ENCODE measurements at regions not wholly inside any gene's neighbourhood (a gene's known extent, or its start where the extent isn't known, plus 50 kb on each side); places are given as distances from the start of the nearest gene placed in this dataset.
"Not testable (repeated sequence)": the region's sequence is repeated elsewhere in the genome, so short reads cannot be mapped to it uniquely, and the experiment has no call there.

DNA sequence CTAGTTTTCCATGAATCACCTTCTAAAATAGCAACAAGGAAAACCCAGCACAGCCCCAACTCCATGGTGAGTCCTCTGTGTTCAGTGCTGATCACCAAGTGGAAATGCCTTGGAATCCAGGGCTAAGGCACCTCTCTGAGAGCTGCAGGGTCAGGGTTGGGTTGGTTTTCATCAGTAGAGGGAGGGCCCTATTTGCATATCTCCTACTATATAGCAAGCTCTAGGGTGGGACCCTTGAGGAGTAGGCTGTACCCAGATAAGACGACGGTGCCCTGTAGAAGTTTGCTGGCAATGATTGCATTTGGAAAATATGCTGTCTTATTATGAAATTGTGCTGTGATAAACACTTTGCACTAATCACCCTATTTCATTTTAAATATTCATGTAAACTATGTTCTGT, 1011.8 kb downstream of the TMEM121 start:
- peaks cover 73% of the 10 kb centered on the region for H3K9me3 ChIP-seq (ENCODE audit: control insufficient read depth, low read depth, low read length)
- H3K9ac ChIP-seq (ENCODE audit: low read length): no peak overlapping the region
- H3K4me1 ChIP-seq (ENCODE audit: control insufficient read depth, low read depth, low read length): no peaks in the 10 kb centered on the region
- H3K4me3 ChIP-seq (ENCODE audit: low read length): no peak overlapping the region
- H3K27me3 ChIP-seq (ENCODE audit: control insufficient read depth, insufficient read depth, low read length): no peaks in the 10 kb centered on the region
- no peak overlapping the region for H3K27ac ChIP-seq (ENCODE audit: low read length)
- H3K36me3 ChIP-seq (ENCODE audit: control insufficient read depth, low read depth, low read length): no peaks in the 10 kb centered on the region

DNA sequence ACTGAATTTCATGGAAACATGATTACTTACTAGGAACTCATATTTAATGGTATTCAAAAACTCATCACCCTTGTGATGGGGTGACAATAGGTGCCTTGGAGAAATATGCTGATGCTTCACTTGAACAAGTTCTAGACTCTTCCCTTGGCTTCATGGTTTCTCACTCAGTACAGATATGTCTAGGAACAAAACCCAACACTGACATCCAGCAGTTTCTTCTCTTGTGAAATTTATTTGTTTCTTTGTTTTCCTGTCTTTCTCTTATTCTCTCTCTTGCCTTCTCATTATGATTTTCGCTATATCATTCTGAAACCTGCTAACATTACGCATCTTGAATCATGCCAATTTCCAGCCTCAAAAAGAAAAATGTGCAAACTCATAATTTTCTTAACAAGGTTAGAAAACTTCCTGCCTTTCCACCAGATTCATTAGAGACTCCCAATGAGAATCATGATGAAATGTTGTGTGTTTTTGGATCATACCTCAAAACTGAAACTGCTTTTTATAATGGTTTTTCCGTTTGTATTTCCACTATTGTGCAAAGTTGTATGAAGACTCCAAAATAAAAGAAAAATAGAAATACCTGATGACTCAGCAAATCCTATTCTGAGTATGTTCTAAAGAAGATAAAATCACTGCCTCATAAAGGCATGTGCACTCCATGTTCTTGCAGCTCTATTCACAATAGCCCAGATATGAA, 1021.5 kb downstream of the TMEM121 start:
- Histone ChIP-seq H3K27me3 (ENCODE audit: control insufficient read depth, insufficient read depth, low read length) (no peaks in the 10 kb centered on the region), H3K27ac (ENCODE audit: low read length) (no peak overlapping the region), H3K36me3 (ENCODE audit: control insufficient read depth, low read depth, low read length) (no peaks in the 10 kb centered on the region), H3K4me1 (ENCODE audit: control insufficient read depth, low read depth, low read length) (no peaks in the 10 kb centered on the region), H3K9me3 (ENCODE audit: control insufficient read depth, low read depth, low read length) (peaks cover 74% of the 10 kb centered on the region), H3K9ac (ENCODE audit: low read length) (no peak overlapping the region), H3K4me3 (ENCODE audit: low read length) (no peak overlapping the region)

DNA sequence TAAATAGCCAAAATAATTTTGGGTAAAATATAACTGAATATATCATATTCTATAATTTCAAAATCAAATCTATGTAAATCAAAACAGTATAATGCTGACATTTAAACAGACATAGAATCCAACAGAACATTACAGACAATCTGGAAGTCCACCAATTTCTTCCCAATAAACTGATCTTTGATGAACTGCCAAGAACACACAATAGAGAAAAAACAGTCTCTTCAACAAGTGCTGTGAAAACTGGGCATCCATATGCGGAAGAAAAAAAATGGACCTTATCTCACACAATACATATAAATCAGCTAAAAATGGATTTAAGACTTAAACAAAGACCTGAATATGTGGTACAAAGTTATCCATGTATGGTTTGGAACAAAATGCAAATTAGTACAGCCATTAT, 1022.7 kb downstream of the TMEM121 start:
- Histone ChIP-seq H3K9ac (ENCODE audit: low read length) (no peak overlapping the region), H3K4me3 (ENCODE audit: low read length) (no peak overlapping the region), H3K9me3 (ENCODE audit: control insufficient read depth, low read depth, low read length) (peaks cover 77% of the 10 kb centered on the region), H3K4me1 (ENCODE audit: control insufficient read depth, low read depth, low read length) (no peaks in the 10 kb centered on the region), H3K27me3 (ENCODE audit: control insufficient read depth, insufficient read depth, low read length) (no peaks in the 10 kb centered on the region), H3K36me3 (ENCODE audit: control insufficient read depth, low read depth, low read length) (no peaks in the 10 kb centered on the region), H3K27ac (ENCODE audit: low read length) (no peak overlapping the region)

DNA sequence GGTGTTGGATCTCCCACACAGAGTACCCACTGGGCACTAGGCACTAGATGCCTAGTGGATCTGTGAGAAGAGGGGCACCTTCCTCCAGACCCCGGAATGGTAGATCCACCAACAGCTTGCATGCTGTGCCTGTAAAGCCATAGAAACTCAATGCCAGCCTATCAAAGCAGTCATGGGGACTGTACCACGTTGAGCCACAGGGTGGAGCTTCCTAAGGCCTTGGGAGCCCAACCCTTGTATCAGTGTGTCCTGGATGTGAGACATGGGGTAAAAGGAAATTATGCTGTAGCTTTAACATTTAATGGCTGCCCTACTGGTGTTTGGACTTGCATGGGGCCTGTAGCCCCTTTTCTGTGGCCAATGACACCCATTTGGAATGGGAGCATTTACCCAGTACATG, 1024.9 kb downstream of the TMEM121 start:
- no peak overlapping the region for H3K4me3 ChIP-seq (ENCODE audit: low read length)
- no peaks in the 10 kb centered on the region for H3K36me3 ChIP-seq (ENCODE audit: control insufficient read depth, low read depth, low read length)
- no peak overlapping the region for H3K9ac ChIP-seq (ENCODE audit: low read length)
- no peaks in the 10 kb centered on the region for H3K4me1 ChIP-seq (ENCODE audit: control insufficient read depth, low read depth, low read length)
- no peak overlapping the region for H3K27ac ChIP-seq (ENCODE audit: low read length)
- H3K27me3 ChIP-seq (ENCODE audit: control insufficient read depth, insufficient read depth, low read length): no peaks in the 10 kb centered on the region
- H3K9me3 ChIP-seq (ENCODE audit: control insufficient read depth, low read depth, low read length): peaks cover 66% of the 10 kb centered on the region

- peaks cover 56% of the 10 kb centered on the region for H3K9me3 ChIP-seq (ENCODE audit: control insufficient read depth, low read depth, low read length)
Observed at GRCh38 chr14:106556211-106556610, 1029.8 kb downstream of the TMEM121 start.

DNA sequence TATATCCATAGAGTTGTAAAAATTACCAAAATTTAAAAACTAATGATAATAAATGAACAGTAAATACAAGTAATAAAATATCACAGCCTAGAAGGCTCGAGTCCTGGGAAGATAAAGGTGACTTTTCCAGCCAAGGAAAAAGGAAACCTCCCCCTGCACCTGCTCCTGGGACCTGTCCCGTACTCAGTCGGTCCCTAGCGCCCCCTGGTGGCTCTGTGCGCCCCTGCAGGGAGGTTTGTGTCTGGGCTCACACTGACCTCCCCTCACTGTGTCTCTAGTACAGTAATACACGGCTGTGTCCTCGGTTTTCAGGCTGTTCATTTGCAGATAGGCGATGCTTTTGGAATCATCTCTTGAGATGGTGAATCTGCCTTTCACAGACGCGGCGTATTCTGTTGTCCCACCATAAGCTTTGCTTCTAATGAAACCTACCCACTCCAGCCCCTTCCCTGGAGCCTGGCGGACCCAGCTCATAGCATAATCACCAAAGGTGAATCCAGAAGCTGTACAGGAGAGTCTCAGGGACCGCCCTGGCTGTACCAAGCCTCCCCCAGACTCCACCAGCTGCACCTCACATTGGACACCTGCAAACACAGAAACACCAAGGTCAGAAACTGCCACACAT, 1030.4 kb downstream of the TMEM121 start:
- H3K9me3 ChIP-seq (ENCODE audit: control insufficient read depth, low read depth, low read length): peaks cover 52% of the 10 kb centered on the region
- H3K9ac ChIP-seq (ENCODE audit: low read length): no peak overlapping the region

More at GRCh38 chr14:106556211-106556610, 1029.8 kb downstream of the TMEM121 start:
- not testable (repeated sequence) for H3K4me3 ChIP-seq (ENCODE audit: low read length); H3K36me3 ChIP-seq (ENCODE audit: control insufficient read depth, low read depth, low read length); H3K9ac ChIP-seq (ENCODE audit: low read length); H3K27me3 ChIP-seq (ENCODE audit: control insufficient read depth, insufficient read depth, low read length); H3K27ac ChIP-seq (ENCODE audit: low read length); H3K4me1 ChIP-seq (ENCODE audit: control insufficient read depth, low read depth, low read length)

GRCh38 chr14:106562451-106562850, 1036.1 kb downstream of the TMEM121 start:
- peaks cover 58% of the 10 kb centered on the region for H3K9me3 ChIP-seq (ENCODE audit: control insufficient read depth, low read depth, low read length)
- no peak overlapping the region for H3K27ac ChIP-seq (ENCODE audit: low read length)
- H3K9ac ChIP-seq (ENCODE audit: low read length): no peak overlapping the region
- no peaks in the 10 kb centered on the region for H3K4me1 ChIP-seq (ENCODE audit: control insufficient read depth, low read depth, low read length)
- H3K4me3 ChIP-seq (ENCODE audit: low read length): no peak overlapping the region
- H3K27me3 ChIP-seq (ENCODE audit: control insufficient read depth, insufficient read depth, low read length): no peaks in the 10 kb centered on the region
- no peaks in the 10 kb centered on the region for H3K36me3 ChIP-seq (ENCODE audit: control insufficient read depth, low read depth, low read length)

More for the DNA sequence above, 1030.4 kb downstream of the TMEM121 start:
- Histone ChIP-seq H3K4me3 (ENCODE audit: low read length) (no peak overlapping the region), H3K36me3 (ENCODE audit: control insufficient read depth, low read depth, low read length) (no peaks in the 10 kb centered on the region), H3K4me1 (ENCODE audit: control insufficient read depth, low read depth, low read length) (no peaks in the 10 kb centered on the region), H3K27ac (ENCODE audit: low read length) (no peak overlapping the region), H3K27me3 (ENCODE audit: control insufficient read depth, insufficient read depth, low read length) (no peaks in the 10 kb centered on the region)

- Histone ChIP-seq H3K36me3 (ENCODE audit: control insufficient read depth, low read depth, low read length) (no peaks in the 10 kb centered on the region), H3K4me3 (ENCODE audit: low read length) (no peak overlapping the region), H3K9me3 (ENCODE audit: control insufficient read depth, low read depth, low read length) (peaks cover 47% of the 10 kb centered on the region)
Observed at GRCh38 chr14:106564058-106564643, 1037.8 kb downstream of the TMEM121 start.

DNA sequence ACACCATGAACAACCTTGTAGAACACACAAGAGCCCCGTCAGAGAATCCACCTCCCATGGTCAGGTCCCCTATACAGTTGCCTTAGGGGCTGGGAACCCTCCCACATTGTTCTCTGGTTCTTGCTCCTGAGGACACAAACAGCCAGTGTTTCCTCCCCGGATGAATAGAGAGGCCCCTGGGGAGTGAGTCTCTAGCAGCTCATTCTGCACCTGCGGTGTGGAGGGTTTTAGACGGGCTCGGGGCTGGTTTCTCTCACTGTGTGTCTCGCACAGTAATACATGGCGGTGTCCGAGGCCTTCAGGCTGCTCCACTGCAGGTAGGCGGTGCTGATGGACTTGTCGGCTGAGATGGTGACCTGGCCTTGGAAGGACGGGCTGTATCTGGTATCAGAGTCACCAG, 1052.1 kb downstream of the TMEM121 start:
- H3K9ac ChIP-seq (ENCODE audit: low read length): no peak overlapping the region
- no peaks in the 10 kb centered on the region for H3K36me3 ChIP-seq (ENCODE audit: control insufficient read depth, low read depth, low read length)
- H3K4me1 ChIP-seq (ENCODE audit: control insufficient read depth, low read depth, low read length): no peaks in the 10 kb centered on the region
- H3K27ac ChIP-seq (ENCODE audit: low read length): no peak overlapping the region
- H3K9me3 ChIP-seq (ENCODE audit: control insufficient read depth, low read depth, low read length): peaks cover 61% of the 10 kb centered on the region
- no peak overlapping the region for H3K4me3 ChIP-seq (ENCODE audit: low read length)
- H3K27me3 ChIP-seq (ENCODE audit: control insufficient read depth, insufficient read depth, low read length): no peaks in the 10 kb centered on the region

More at GRCh38 chr14:106564058-106564643, 1037.8 kb downstream of the TMEM121 start:
- H3K27me3 ChIP-seq (ENCODE audit: control insufficient read depth, insufficient read depth, low read length): no peaks in the 10 kb centered on the region
- H3K27ac ChIP-seq (ENCODE audit: low read length): no peak overlapping the region
- H3K4me1 ChIP-seq (ENCODE audit: control insufficient read depth, low read depth, low read length): no peaks in the 10 kb centered on the region
- H3K9ac ChIP-seq (ENCODE audit: low read length): no peak overlapping the region

- Histone ChIP-seq H3K36me3 (ENCODE audit: control insufficient read depth, low read depth, low read length) (no peaks in the 10 kb centered on the region), H3K9me3 (ENCODE audit: control insufficient read depth, low read depth, low read length) (peaks cover 65% of the 10 kb centered on the region), H3K4me1 (ENCODE audit: control insufficient read depth, low read depth, low read length) (no peaks in the 10 kb centered on the region), H3K9ac (ENCODE audit: low read length) (no peak overlapping the region), H3K27ac (ENCODE audit: low read length) (no peak overlapping the region), H3K4me3 (ENCODE audit: low read length) (no peak overlapping the region), H3K27me3 (ENCODE audit: control insufficient read depth, insufficient read depth, low read length) (no peaks in the 10 kb centered on the region)
Observed at GRCh38 chr14:106579084-106579483, 1052.7 kb downstream of the TMEM121 start.

DNA sequence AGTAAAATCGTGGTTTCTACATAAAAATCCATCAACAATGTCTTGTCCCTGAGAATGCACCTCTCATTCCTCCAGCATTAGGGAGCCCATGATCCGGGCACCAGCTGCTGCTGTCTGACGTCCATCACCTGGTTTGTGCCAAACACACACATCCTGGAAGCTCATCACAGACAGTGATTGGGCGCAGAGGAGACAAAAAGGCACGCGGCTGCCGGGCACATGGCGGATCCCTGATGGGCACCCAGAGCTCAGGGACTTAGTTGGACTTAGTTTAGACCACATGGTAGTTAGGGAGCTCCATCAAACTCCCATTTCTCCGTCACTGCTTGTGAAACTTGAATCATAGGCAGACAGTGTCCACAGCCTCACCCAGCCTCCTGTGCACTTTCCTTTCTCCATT, 1059.3 kb downstream of the TMEM121 start:
- H3K4me3 ChIP-seq (ENCODE audit: low read length): no peak overlapping the region
- H3K27ac ChIP-seq (ENCODE audit: low read length): no peak overlapping the region
- no peaks in the 10 kb centered on the region for H3K27me3 ChIP-seq (ENCODE audit: control insufficient read depth, insufficient read depth, low read length)
- peaks cover 67% of the 10 kb centered on the region for H3K9me3 ChIP-seq (ENCODE audit: control insufficient read depth, low read depth, low read length)
- no peaks in the 10 kb centered on the region for H3K4me1 ChIP-seq (ENCODE audit: control insufficient read depth, low read depth, low read length)
- H3K36me3 ChIP-seq (ENCODE audit: control insufficient read depth, low read depth, low read length): no peaks in the 10 kb centered on the region
- no peak overlapping the region for H3K9ac ChIP-seq (ENCODE audit: low read length)
